H9 (cell line): ENCODE measurements at regions not wholly inside any gene's neighbourhood (a gene's known extent, or its start where the extent isn't known, plus 50 kb on each side); places are given as distances from the start of the nearest gene placed in this dataset.
A peak's percentile ranks its signal among the peaks of the same experiment; 100 is the strongest.

Experiments
- DNase-seq: peaks from one replicate; pipeline ENCODE4 v3.0.0-alpha.2; 2017
- H2AFZ ChIP-seq: one replicate; pipeline ENCODE4 v1.6.1; 2013; ENCODE audit warnings: mild to moderate bottlenecking, low read length, control low read depth, moderate library complexity
- H2AK5ac ChIP-seq: 2 replicates; pipeline ENCODE4 v1.6.1; 2013; ENCODE audit warnings: low read length, control low read depth, mixed read lengths; ENCODE audit not compliant: insufficient read length
- H2BK120ac ChIP-seq: one replicate; pipeline ENCODE4 v1.6.1; 2013; ENCODE audit warnings: low read depth, mild to moderate bottlenecking, low read length, control low read depth, inconsistent platforms; ENCODE audit not compliant: poor library complexity, severe bottlenecking
- H2BK12ac ChIP-seq: 2 replicates; pipeline ENCODE4 v1.6.1; 2013; ENCODE audit warnings: low read length, control low read depth, mixed read lengths, low read depth; ENCODE audit not compliant: insufficient read length
- H2BK15ac ChIP-seq: 2 replicates; pipeline ENCODE4 v1.6.1; 2013; ENCODE audit warnings: low read depth, low read length, control low read depth
- H2BK20ac ChIP-seq: one replicate; pipeline ENCODE4 v1.6.1; 2013; ENCODE audit warnings: low read depth, mild to moderate bottlenecking, low read length, control low read depth, inconsistent platforms; ENCODE audit not compliant: poor library complexity, severe bottlenecking
- H2BK5ac ChIP-seq: 2 replicates; pipeline ENCODE4 v1.6.1; 2013; ENCODE audit warnings: low read length, control low read depth, mixed read lengths; ENCODE audit not compliant: insufficient read length
- H3K14ac ChIP-seq: 2 replicates; pipeline ENCODE4 v1.6.1; 2013; ENCODE audit warnings: low read length, control low read depth; ENCODE audit not compliant: insufficient read depth
- H3K18ac ChIP-seq: 2 replicates; pipeline ENCODE4 v1.6.1; 2013; ENCODE audit warnings: low read depth, mild to moderate bottlenecking, mixed read lengths, low read length, control low read depth; ENCODE audit not compliant: insufficient read length
- H3K23ac ChIP-seq: 2 replicates; pipeline ENCODE4 v1.6.1; 2013; ENCODE audit warnings: low read length, control low read depth, mixed read lengths, low read depth; ENCODE audit not compliant: insufficient read length
- H3K23me2 ChIP-seq: 2 replicates; pipeline ENCODE4 v1.6.1; 2013; ENCODE audit warnings: low read depth, mild to moderate bottlenecking, mixed read lengths, low read length, control low read depth; ENCODE audit not compliant: insufficient read length, poor library complexity, severe bottlenecking
- H3K27ac ChIP-seq: 2 replicates; pipeline ENCODE4 v1.5.1; 2013; ENCODE audit warnings: low read length, control low read depth, mixed read lengths, low read depth; ENCODE audit not compliant: insufficient read length
- H3K27me3 ChIP-seq: 2 replicates; pipeline ENCODE4 v1.6.1; 2013; ENCODE audit warnings: low read length, control low read depth, inconsistent platforms; ENCODE audit not compliant: insufficient read depth
- H3K4ac ChIP-seq: 2 replicates; pipeline ENCODE4 v1.6.1; 2013; ENCODE audit warnings: low read depth, mild to moderate bottlenecking, control low read depth, inconsistent platforms, low read length, moderate library complexity
- H3K4me1 ChIP-seq: 2 replicates; pipeline ENCODE4 v1.6.1; 2013; ENCODE audit warnings: low read length, control low read depth, inconsistent platforms; ENCODE audit not compliant: insufficient read depth
- H3K4me2 ChIP-seq: 2 replicates; pipeline ENCODE4 v1.6.1; 2013; ENCODE audit warnings: low read length, control low read depth, mixed read lengths; ENCODE audit not compliant: insufficient read length, insufficient read depth
- H3K56ac ChIP-seq: 2 replicates; pipeline ENCODE4 v1.6.1; 2013; ENCODE audit warnings: low read depth, mild to moderate bottlenecking, mixed read lengths, low read length, control low read depth; ENCODE audit not compliant: insufficient read length
- H3K79me1 ChIP-seq: 2 replicates; pipeline ENCODE4 v1.6.1; 2013; ENCODE audit warnings: low read depth, mild to moderate bottlenecking, moderate library complexity, low read length, control low read depth, inconsistent platforms; ENCODE audit not compliant: insufficient read depth, poor library complexity, severe bottlenecking
- H3K79me2 ChIP-seq: 2 replicates; pipeline ENCODE4 v1.6.1; 2013; ENCODE audit warnings: low read length, control low read depth, inconsistent platforms; ENCODE audit not compliant: insufficient read depth
- H3K9ac ChIP-seq: 2 replicates; pipeline ENCODE4 v1.6.1; 2013; ENCODE audit warnings: low read length, control low read depth, mixed read lengths; ENCODE audit not compliant: insufficient read length; ENCODE audit errors: extremely low read depth
- H3K9me3 ChIP-seq: one replicate; pipeline ENCODE4 v1.6.1; 2013; ENCODE audit warnings: low read depth, low read length, inconsistent platforms; ENCODE audit not compliant: control insufficient read depth
- H3T11ph ChIP-seq: one replicate; pipeline ENCODE4 v1.6.1; 2013; ENCODE audit warnings: mild to moderate bottlenecking, low read length, control low read depth, inconsistent platforms
- H4K20me1 ChIP-seq: one replicate; pipeline ENCODE4 v1.6.1; 2013; ENCODE audit not compliant: control insufficient read depth, insufficient read length, insufficient read depth
- H4K5ac ChIP-seq: 2 replicates; pipeline ENCODE4 v1.6.1; 2013; ENCODE audit warnings: low read depth, mild to moderate bottlenecking, mixed read lengths, low read length, control low read depth; ENCODE audit not compliant: insufficient read length
- H4K8ac ChIP-seq: replicated peaks from 2 replicates; pipeline ENCODE4 v1.6.1; 2013; ENCODE audit warnings: low read length, control low read depth, mixed read lengths, low read depth; ENCODE audit not compliant: insufficient read length
- H4K91ac ChIP-seq: 2 replicates; pipeline ENCODE4 v1.6.1; 2013; ENCODE audit warnings: low read depth, mild to moderate bottlenecking, moderate library complexity, mixed read lengths, low read length, control low read depth; ENCODE audit not compliant: insufficient read length
- H3K27ac Mint-ChIP-seq, 3 experiments: 2 replicates in 2 of 3; 3 replicates in 1 of 3; pipeline ENCODE4 v1.8.0; 2020 to 2021; ENCODE audit warnings: mixed read lengths in 3 of 3, mild to moderate bottlenecking in 1 of 3, moderate library complexity in 1 of 3
- H3K27me3 Mint-ChIP-seq: 2 replicates; pipeline ENCODE4 v1.8.0; 2021; ENCODE audit warnings: low read depth, mild to moderate bottlenecking, moderate library complexity, mixed read lengths
- H3K36me3 Mint-ChIP-seq, 3 experiments: 2 replicates in 2 of 3; 3 replicates in 1 of 3; pipeline ENCODE4 v1.8.0; 2020 to 2021; ENCODE audit warnings: low read depth in 3 of 3, mixed read lengths in 3 of 3; ENCODE audit not compliant: insufficient read depth in 1 of 3
- H3K4me1 Mint-ChIP-seq, 2 experiments: 2 replicates each; pipeline ENCODE4 v1.8.0; 2020; ENCODE audit warnings: mixed read lengths in 2 of 2
- H3K4me3 Mint-ChIP-seq, 2 experiments: 2 replicates in 1 of 2; 3 replicates in 1 of 2; pipeline ENCODE4 v1.8.0; 2020 to 2021; ENCODE audit warnings: mild to moderate bottlenecking in 2 of 2, mixed read lengths in 2 of 2, moderate library complexity in 1 of 2
- H3K9me3 Mint-ChIP-seq, 2 experiments: 2 replicates in 1 of 2; 3 replicates in 1 of 2; pipeline ENCODE4 v1.8.0; 2020; ENCODE audit warnings: mild to moderate bottlenecking in 2 of 2, mixed read lengths in 2 of 2, moderate library complexity in 1 of 2
- WGBS: extraction: QIAGEN DNeasy Blood & Tissue Kit; methylation state at CpG from one replicate; pipeline ENCODE4 v1.1.7; 2013; ENCODE audit warnings: missing lambda C conversion rate, low lambda C conversion rate, mixed read lengths; ENCODE audit not compliant: insufficient read length; ENCODE audit errors: extremely low coverage; 5-methylcytosine and 5-hydroxymethylcytosine counted together
- TF ChIP-seq, protein P1 (sequence below): fragments of 200-600 bp; sonication (generic); conservative IDR thresholded peaks from 3 replicates; pipeline ENCODE4 v1.8.0; 2021; ENCODE audit warnings: antibody characterized with exemption, mild to moderate bottlenecking

DNA sequence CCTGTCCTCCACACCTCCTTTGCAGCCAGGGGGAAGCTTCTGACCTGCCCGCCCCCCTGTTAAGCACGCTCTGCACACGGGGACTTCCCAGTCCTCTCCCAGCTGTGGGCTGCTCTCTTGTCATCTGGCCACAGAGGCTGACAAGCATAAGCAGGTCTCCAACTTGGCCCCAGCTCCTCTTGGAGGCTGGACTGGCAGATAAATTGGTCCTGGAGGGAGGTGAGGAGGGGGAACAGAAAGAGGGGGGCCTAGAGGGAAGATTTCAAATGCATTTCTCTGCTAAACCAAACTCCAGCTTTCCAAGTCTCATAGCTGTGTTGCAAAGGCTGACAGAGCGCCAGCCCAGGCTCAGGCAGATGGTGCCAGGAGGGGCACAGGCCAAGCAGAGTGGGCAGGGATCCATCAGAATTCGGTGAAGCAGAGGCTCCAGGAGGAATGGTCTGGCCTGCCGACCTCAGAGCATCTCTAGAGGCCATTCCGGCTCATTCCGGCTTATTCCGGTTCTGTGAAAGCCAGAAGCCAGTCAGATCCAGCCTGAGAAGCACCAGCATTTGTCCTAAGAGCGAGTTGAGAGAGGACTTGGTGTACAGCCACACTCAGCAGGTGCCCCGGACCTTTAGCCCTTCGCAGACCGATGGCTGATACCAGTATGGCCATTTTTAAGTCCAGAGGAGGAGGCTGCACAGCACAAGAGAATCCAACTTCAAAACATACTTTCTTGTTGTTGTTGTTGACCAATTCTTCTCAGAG lies 508.9 kb upstream of the MYT1L start:
- Histone ChIP-seq H2BK12ac (no peak overlapping the region), H4K8ac (no peak overlapping the region), H3K27me3 (no peaks in the 10 kb centered on the region), H2BK120ac (no peak overlapping the region), H3K4ac (no peak overlapping the region), H3K56ac (no peak overlapping the region), H3K14ac (no peak overlapping the region; the same call in 1 of the 2 replicates), H3K9ac (no peak overlapping the region), H2AFZ (no peak overlapping the region), H4K20me1 (no peaks in the 10 kb centered on the region), H2AK5ac (no peak overlapping the region), H3K23ac (no peak overlapping the region), H4K5ac (no peak overlapping the region), H3K27ac (no peak overlapping the region), H3K23me2 (no peaks in the 10 kb centered on the region), H3K79me1 (no peaks in the 10 kb centered on the region), H2BK5ac (no peak overlapping the region), H3K9me3 (no peaks in the 10 kb centered on the region), H3K4me2 (no peak overlapping the region), H2BK20ac (no peak overlapping the region), H3K18ac (no peak overlapping the region), H2BK15ac (no peak overlapping the region), H3K79me2 (no peaks in the 10 kb centered on the region), H3T11ph (no peak overlapping the region), H4K91ac (no peak overlapping the region), H3K4me1 (no peaks in the 10 kb centered on the region)
- no peaks in the 10 kb centered on the region; a peak in 1 of 5 replicates for H3K9me3 Mint-ChIP-seq
- WGBS = no CpG with 5 or more reads among the region's 13 CpGs
- peak overlapping the region in 1 of 3 experiments; percentile 92; a peak in 1 of 7 replicates for H3K27ac Mint-ChIP-seq
- H3K27me3 Mint-ChIP-seq = peaks cover 10% of the 10 kb centered on the region
- H3K4me1 Mint-ChIP-seq = peaks cover 10 to 14% of the 10 kb centered on the region in 2 experiments
- peak; percentile 10 for DNase-seq
- TF ChIP-seq, protein P1, sequence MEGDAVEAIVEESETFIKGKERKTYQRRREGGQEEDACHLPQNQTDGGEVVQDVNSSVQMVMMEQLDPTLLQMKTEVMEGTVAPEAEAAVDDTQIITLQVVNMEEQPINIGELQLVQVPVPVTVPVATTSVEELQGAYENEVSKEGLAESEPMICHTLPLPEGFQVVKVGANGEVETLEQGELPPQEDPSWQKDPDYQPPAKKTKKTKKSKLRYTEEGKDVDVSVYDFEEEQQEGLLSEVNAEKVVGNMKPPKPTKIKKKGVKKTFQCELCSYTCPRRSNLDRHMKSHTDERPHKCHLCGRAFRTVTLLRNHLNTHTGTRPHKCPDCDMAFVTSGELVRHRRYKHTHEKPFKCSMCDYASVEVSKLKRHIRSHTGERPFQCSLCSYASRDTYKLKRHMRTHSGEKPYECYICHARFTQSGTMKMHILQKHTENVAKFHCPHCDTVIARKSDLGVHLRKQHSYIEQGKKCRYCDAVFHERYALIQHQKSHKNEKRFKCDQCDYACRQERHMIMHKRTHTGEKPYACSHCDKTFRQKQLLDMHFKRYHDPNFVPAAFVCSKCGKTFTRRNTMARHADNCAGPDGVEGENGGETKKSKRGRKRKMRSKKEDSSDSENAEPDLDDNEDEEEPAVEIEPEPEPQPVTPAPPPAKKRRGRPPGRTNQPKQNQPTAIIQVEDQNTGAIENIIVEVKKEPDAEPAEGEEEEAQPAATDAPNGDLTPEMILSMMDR = no peak
- H3K4me3 Mint-ChIP-seq = no peak overlapping the region
- H3K36me3 Mint-ChIP-seq = no peaks in the 10 kb centered on the region
